ENCODE measurements at regions not wholly inside any gene's neighbourhood (a gene's known extent, or its start where the extent isn't known, plus 50 kb on each side); places are given as distances from the start of the nearest gene placed in this dataset.

GRCh38 chr2:8588831-8589191, 93.0 kb upstream of the ID2 start:
- TF ChIP-seq CTCF (IDR thresholded peaks at IDR 0.05), result no peak
- no peak for TF ChIP-seq EP300 (IDR thresholded peaks at IDR 0.05)
- no peak for TF ChIP-seq POLR2A (IDR thresholded peaks at IDR 0.05; ENCODE audit: low read depth)

All from esophagus muscularis mucosa (tissue), 4 donors.